KMS-11 (cell line): ENCODE measurements at regions not wholly inside any gene's neighbourhood (a gene's known extent, or its start where the extent isn't known, plus 50 kb on each side); places are given as distances from the start of the nearest gene placed in this dataset.

Experiments used
- H2AFZ ChIP-seq: fragments of 200-600 bp; sonication (generic); 2 replicates; pipeline ENCODE4 v1.6.1; 2016; ENCODE audit warnings: antibody characterized with exemption, mixed run types, low read depth
- H3K27ac ChIP-seq: fragments of 200-600 bp; sonication (generic); 2 replicates; pipeline ENCODE4 v1.6.1; 2016; ENCODE audit warnings: mild to moderate bottlenecking, mixed run types
- H3K27me3 ChIP-seq: fragments of 200-600 bp; sonication (generic); 2 replicates; pipeline ENCODE4 v1.6.1; 2017; ENCODE audit warnings: mild to moderate bottlenecking, low read depth, mixed run types, moderate library complexity; ENCODE audit not compliant: insufficient read depth
- H3K36me3 ChIP-seq: fragments of 200-600 bp; sonication (generic); 2 replicates; pipeline ENCODE4 v1.6.1; 2017; ENCODE audit warnings: mild to moderate bottlenecking, mixed run types; ENCODE audit not compliant: insufficient read depth
- H3K4me1 ChIP-seq: fragments of 200-600 bp; sonication (generic); 2 replicates; pipeline ENCODE4 v1.6.1; 2016; ENCODE audit warnings: mild to moderate bottlenecking, low read depth, mixed run types; ENCODE audit not compliant: poor library complexity, severe bottlenecking
- H3K4me2 ChIP-seq: fragments of 200-600 bp; sonication (generic); 2 replicates; pipeline ENCODE4 v1.7.0; 2016; ENCODE audit warnings: mild to moderate bottlenecking, mixed run types
- H3K4me3 ChIP-seq: fragments of 200-600 bp; sonication (generic); IDR thresholded peaks from 2 replicates; pipeline ENCODE4 v1.6.1; 2017; ENCODE audit warnings: low read depth, low read length, mixed read lengths; ENCODE audit not compliant: insufficient read depth
- H3K79me2 ChIP-seq: fragments of 200-600 bp; sonication (generic); 2 replicates; pipeline ENCODE4 v1.6.1; 2016; ENCODE audit warnings: low read depth, mixed run types; ENCODE audit not compliant: insufficient read depth
- H3K9ac ChIP-seq: fragments of 200-600 bp; sonication (generic); 2 replicates; pipeline ENCODE4 v1.6.1; 2016; ENCODE audit warnings: mild to moderate bottlenecking, mixed run types
- H4K20me1 ChIP-seq: fragments of 200-600 bp; sonication (generic); 2 replicates; pipeline ENCODE4 v1.6.1; 2016; ENCODE audit warnings: mild to moderate bottlenecking, mixed run types; ENCODE audit not compliant: insufficient read depth
- CTCF ChIP-seq: fragments of 200-600 bp; sonication (generic); conservative IDR thresholded peaks from 2 replicates; pipeline ENCODE4 v1.6.1; 2017; ENCODE audit warnings: low read depth, mild to moderate bottlenecking, antibody characterized with exemption, low read length, moderate library complexity, mixed read lengths

- no peak overlapping the region for H3K9ac ChIP-seq
- no peak overlapping the region for H3K27ac ChIP-seq
- no peak overlapping the region for H2AFZ ChIP-seq
- no peaks in the 10 kb centered on the region for H3K27me3 ChIP-seq
- no peaks in the 10 kb centered on the region for H3K4me1 ChIP-seq
- no peak overlapping the region for H3K4me3 ChIP-seq
- no peak overlapping the region for H3K4me2 ChIP-seq
- TF ChIP-seq CTCF: no peak
- H3K79me2 ChIP-seq: no peaks in the 10 kb centered on the region
- H3K36me3 ChIP-seq: no peaks in the 10 kb centered on the region
- H4K20me1 ChIP-seq: no peaks in the 10 kb centered on the region
These were observed 1548.4 kb upstream of the TMEFF2 start for GRCh38 chr2:193743089-193743488.

GRCh38 chr2:193738892-193739291 lies 1544.2 kb upstream of the TMEFF2 start:
- no peak overlapping the region for H3K9ac ChIP-seq

GRCh38 chr2:193712912-193713311 lies 1518.2 kb upstream of the TMEFF2 start:
- no peaks in the 10 kb centered on the region for H3K27me3 ChIP-seq
- no peaks in the 10 kb centered on the region for H4K20me1 ChIP-seq
- no peak overlapping the region for H3K9ac ChIP-seq
- no peaks in the 10 kb centered on the region for H3K79me2 ChIP-seq
- H3K36me3 ChIP-seq: no peaks in the 10 kb centered on the region
- H3K4me3 ChIP-seq: no peak overlapping the region
- H3K4me2 ChIP-seq: no peak overlapping the region
- H3K27ac ChIP-seq: no peak overlapping the region
- TF ChIP-seq CTCF: no peak
- H3K4me1 ChIP-seq: no peaks in the 10 kb centered on the region
- H2AFZ ChIP-seq: no peak overlapping the region

More at GRCh38 chr2:193738892-193739291, 1544.2 kb upstream of the TMEFF2 start:
- Histone ChIP-seq H3K27ac (no peak overlapping the region), H2AFZ (no peak overlapping the region), H3K4me3 (no peak overlapping the region), H3K27me3 (no peaks in the 10 kb centered on the region), H3K79me2 (no peaks in the 10 kb centered on the region), H3K4me2 (no peak overlapping the region), H3K36me3 (no peaks in the 10 kb centered on the region), H3K4me1 (no peaks in the 10 kb centered on the region), H4K20me1 (no peaks in the 10 kb centered on the region)
- no peak for TF ChIP-seq CTCF

- H3K4me2 ChIP-seq: no peak overlapping the region
- no peak overlapping the region for H2AFZ ChIP-seq
- no peaks in the 10 kb centered on the region for H4K20me1 ChIP-seq
- H3K4me1 ChIP-seq: no peaks in the 10 kb centered on the region
- no peak overlapping the region for H3K27ac ChIP-seq
- H3K27me3 ChIP-seq: no peaks in the 10 kb centered on the region
- H3K9ac ChIP-seq: no peak overlapping the region
- no peaks in the 10 kb centered on the region for H3K36me3 ChIP-seq
- H3K4me3 ChIP-seq: no peak overlapping the region
- no peak for TF ChIP-seq CTCF
- no peaks in the 10 kb centered on the region for H3K79me2 ChIP-seq
These were observed 1508.7 kb upstream of the TMEFF2 start for GRCh38 chr2:193703411-193703810.

GRCh38 chr2:193701484-193701883 lies 1506.8 kb upstream of the TMEFF2 start:
- Histone ChIP-seq H3K79me2 (no peaks in the 10 kb centered on the region), H3K27ac (no peak overlapping the region), H3K36me3 (no peaks in the 10 kb centered on the region), H3K27me3 (no peaks in the 10 kb centered on the region), H4K20me1 (no peaks in the 10 kb centered on the region), H3K4me3 (no peak overlapping the region), H3K9ac (no peak overlapping the region), H3K4me2 (no peak overlapping the region), H2AFZ (no peak overlapping the region), H3K4me1 (no peaks in the 10 kb centered on the region)
- no peak for TF ChIP-seq CTCF
